ENCODE measurements at regions not wholly inside any gene's neighbourhood (a gene's known extent, or its start where the extent isn't known, plus 50 kb on each side); places are given as distances from the start of the nearest gene placed in this dataset.
"Not testable (repeated sequence)": the region's sequence is repeated elsewhere in the genome, so short reads cannot be mapped to it uniquely, and the experiment has no call there.

DNA sequence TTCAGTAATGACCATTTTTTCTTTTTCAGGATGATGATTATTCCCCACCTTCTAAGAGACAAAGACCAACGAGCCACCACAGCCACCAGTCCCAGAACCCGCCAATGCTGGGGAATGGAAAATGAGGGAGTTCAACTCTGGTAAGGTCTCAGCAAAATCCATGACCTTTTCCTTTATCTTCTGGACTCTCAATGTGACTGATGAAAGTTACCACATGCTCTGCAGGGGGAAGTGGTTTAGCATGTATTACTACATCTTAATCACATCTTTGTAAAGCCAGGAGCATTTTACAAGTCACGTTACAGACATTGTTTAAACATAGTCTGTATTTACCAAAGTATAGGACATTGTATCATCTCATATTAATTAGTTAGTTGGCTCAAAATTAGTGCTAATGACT, 89.3 kb upstream of the METTL14 start:
- H3K4me2 ChIP-seq (ENCODE audit: low read length); H2AFZ ChIP-seq (ENCODE audit: low read depth, low read length); H3K9ac ChIP-seq (ENCODE audit: low read length); H3K9me3 ChIP-seq (ENCODE audit: low read length); H3F3A ChIP-seq (ENCODE audit: insufficient read depth, low read length, poor library complexity, severe bottlenecking); H4K20me1 ChIP-seq (ENCODE audit: insufficient read depth); H3K36me3 ChIP-seq (ENCODE audit: insufficient read depth, low read length); H3K27ac ChIP-seq (ENCODE audit: low read length); H3K79me2 ChIP-seq (replicated peaks; ENCODE audit: insufficient read depth, low read length); H3K4me3 ChIP-seq (ENCODE audit: low read length); H3K9me2 ChIP-seq (ENCODE audit: insufficient read depth, low read length); H3K27me3 ChIP-seq (ENCODE audit: insufficient read depth, low read depth, low read length): not testable (repeated sequence)

DNA sequence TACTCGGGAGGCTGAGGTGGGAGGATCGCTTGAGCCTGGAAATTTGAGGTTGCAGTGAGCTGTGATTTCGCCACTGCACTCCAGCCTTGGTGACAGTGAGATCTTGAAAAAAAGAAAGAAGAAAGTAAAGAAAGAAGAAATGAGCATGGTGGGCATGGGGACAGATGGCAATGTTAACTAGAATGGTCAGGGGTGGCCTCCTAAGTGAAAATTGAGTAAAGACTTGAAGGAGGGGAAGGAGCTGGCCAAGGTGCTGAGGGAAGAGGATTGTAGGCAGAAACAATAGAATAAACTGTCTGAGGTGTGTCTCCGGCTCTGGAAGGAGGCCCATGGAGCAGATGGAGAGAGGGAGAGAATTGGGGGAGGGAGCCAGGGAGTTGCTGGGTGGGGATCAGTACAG, 60.1 kb upstream of the METTL14 start:
- not testable (repeated sequence) for H4K20me1 ChIP-seq (ENCODE audit: insufficient read depth); H3K27me3 ChIP-seq (ENCODE audit: insufficient read depth, low read depth, low read length); H3K9me2 ChIP-seq (ENCODE audit: insufficient read depth, low read length); H3K9me3 ChIP-seq (ENCODE audit: low read length); H3F3A ChIP-seq (ENCODE audit: insufficient read depth, low read length, poor library complexity, severe bottlenecking); H3K79me2 ChIP-seq (replicated peaks; ENCODE audit: insufficient read depth, low read length); H3K36me3 ChIP-seq (ENCODE audit: insufficient read depth, low read length); H3K4me3 ChIP-seq (ENCODE audit: low read length); H3K27ac ChIP-seq (ENCODE audit: low read length); H3K4me2 ChIP-seq (ENCODE audit: low read length); H3K9ac ChIP-seq (ENCODE audit: low read length); H2AFZ ChIP-seq (ENCODE audit: low read depth, low read length)

DNA sequence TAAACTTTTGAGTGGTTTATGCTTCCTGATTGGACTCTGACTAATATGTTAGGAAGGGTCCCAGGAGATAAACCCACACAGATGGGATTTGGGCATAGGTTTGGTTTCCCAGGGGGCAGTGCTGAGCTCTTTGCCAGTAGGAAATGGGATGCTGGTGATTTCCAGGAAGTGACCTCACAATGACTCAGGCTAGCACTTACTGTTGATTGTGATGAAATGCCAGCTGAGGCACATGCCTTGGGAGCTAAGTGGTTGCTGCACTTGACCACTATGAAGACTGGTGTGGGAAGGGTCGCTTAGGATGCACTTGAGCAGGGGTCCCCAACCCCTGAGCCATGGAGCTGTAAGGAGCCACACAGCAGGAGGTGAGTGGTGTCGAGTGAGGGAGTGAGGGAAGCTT, 55.5 kb upstream of the METTL14 start:
- not testable (repeated sequence) for H3F3A ChIP-seq (ENCODE audit: insufficient read depth, low read length, poor library complexity, severe bottlenecking); H3K27ac ChIP-seq (ENCODE audit: low read length); H3K9me2 ChIP-seq (ENCODE audit: insufficient read depth, low read length); H3K9me3 ChIP-seq (ENCODE audit: low read length); H3K27me3 ChIP-seq (ENCODE audit: insufficient read depth, low read depth, low read length); H2AFZ ChIP-seq (ENCODE audit: low read depth, low read length); H3K36me3 ChIP-seq (ENCODE audit: insufficient read depth, low read length); H3K4me3 ChIP-seq (ENCODE audit: low read length); H3K79me2 ChIP-seq (replicated peaks; ENCODE audit: insufficient read depth, low read length); H3K4me2 ChIP-seq (ENCODE audit: low read length); H4K20me1 ChIP-seq (ENCODE audit: insufficient read depth); H3K9ac ChIP-seq (ENCODE audit: low read length)

DNA sequence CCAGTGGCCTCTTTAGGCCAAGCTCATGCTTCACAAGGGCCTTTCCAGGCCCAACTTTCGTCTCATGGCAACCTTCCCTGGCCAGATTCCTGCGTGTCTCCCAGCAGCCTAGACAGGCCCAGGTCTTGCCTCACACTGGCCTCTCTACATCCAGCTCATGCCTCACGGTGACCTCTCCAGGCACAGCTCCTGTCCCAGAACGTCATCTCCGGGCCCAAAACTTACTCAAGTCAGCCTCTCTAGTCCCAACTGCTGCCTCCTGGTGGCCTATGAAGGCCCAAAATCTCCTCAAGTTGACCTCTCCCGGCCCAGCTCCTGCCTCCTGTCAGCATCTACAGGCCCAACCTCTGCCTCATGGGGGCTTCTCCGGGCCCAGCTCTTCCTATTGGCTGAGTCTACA, 54.3 kb upstream of the METTL14 start:
- H3K4me2 ChIP-seq (ENCODE audit: low read length); H3K27me3 ChIP-seq (ENCODE audit: insufficient read depth, low read depth, low read length); H3K4me3 ChIP-seq (ENCODE audit: low read length); H3K36me3 ChIP-seq (ENCODE audit: insufficient read depth, low read length); H3K27ac ChIP-seq (ENCODE audit: low read length); H3K9me3 ChIP-seq (ENCODE audit: low read length); H3K9ac ChIP-seq (ENCODE audit: low read length); H3F3A ChIP-seq (ENCODE audit: insufficient read depth, low read length, poor library complexity, severe bottlenecking); H2AFZ ChIP-seq (ENCODE audit: low read depth, low read length); H3K9me2 ChIP-seq (ENCODE audit: insufficient read depth, low read length); H4K20me1 ChIP-seq (ENCODE audit: insufficient read depth); H3K79me2 ChIP-seq (replicated peaks; ENCODE audit: insufficient read depth, low read length): not testable (repeated sequence)

DNA sequence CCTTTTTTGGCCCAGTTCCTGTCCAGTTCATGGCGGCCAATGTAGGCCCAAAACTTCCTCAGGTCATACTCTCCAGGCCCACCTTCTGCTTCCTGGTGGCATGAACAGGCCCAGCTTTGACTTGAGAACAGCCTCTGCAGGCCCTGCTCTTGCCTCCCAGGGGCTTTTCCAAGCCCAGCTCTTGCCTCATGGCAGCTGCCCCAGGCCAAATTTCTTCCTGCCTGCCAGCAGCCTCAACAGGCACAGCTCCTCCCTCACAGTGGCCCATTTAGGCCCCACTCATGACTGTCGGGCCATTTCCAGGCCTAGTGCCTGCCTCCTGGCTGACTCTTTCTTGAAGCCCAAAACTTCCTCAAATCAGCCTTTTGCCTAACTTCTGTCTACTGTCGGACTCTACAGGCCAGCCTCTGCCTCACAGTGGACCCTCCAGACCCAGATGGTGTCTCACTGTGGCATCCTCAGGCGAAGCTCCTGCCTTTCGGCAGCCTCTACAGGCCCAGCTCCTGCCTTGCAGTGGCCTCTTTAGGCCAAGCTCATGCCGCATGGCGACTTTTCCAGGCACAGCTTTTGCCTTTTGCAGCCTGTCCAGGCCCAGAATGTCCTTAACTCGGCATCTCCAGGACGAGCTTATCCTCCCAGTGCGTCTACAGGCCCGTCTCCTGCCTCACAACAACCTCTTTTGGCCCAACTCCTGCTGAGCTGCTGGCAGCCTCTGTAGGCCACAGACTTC, 53.7 kb upstream of the METTL14 start:
- not testable (repeated sequence) for H3K27me3 ChIP-seq (ENCODE audit: insufficient read depth, low read depth, low read length); H3K9me2 ChIP-seq (ENCODE audit: insufficient read depth, low read length); H2AFZ ChIP-seq (ENCODE audit: low read depth, low read length); H4K20me1 ChIP-seq (ENCODE audit: insufficient read depth); H3K36me3 ChIP-seq (ENCODE audit: insufficient read depth, low read length); H3K27ac ChIP-seq (ENCODE audit: low read length); H3F3A ChIP-seq (ENCODE audit: insufficient read depth, low read length, poor library complexity, severe bottlenecking); H3K9me3 ChIP-seq (ENCODE audit: low read length); H3K9ac ChIP-seq (ENCODE audit: low read length); H3K4me2 ChIP-seq (ENCODE audit: low read length); H3K4me3 ChIP-seq (ENCODE audit: low read length); H3K79me2 ChIP-seq (replicated peaks; ENCODE audit: insufficient read depth, low read length)

DNA sequence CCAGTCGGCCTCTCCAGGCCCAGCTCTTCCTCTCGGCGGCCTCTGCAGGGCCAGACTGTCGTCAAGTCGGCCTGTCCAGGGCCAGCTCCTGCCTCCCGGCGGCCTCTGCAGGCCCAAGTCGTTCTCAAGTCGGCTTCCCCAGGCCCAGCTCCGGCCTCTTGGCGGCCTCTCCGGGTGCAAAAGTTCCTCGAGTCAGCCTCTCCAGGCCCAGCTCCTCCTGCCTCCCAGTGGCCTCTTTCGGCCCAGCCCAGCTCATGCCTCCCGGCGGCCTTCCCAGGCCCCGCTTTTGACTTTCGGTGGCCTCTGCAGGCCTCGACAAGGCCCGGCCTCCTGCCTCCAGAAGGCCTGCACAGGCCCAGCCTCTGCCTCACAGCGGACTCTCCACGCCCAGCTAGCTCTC, 51.7 kb upstream of the METTL14 start:
- not testable (repeated sequence) for H3K27ac ChIP-seq (ENCODE audit: low read length); H2AFZ ChIP-seq (ENCODE audit: low read depth, low read length); H3K27me3 ChIP-seq (ENCODE audit: insufficient read depth, low read depth, low read length); H3F3A ChIP-seq (ENCODE audit: insufficient read depth, low read length, poor library complexity, severe bottlenecking); H3K36me3 ChIP-seq (ENCODE audit: insufficient read depth, low read length); H4K20me1 ChIP-seq (ENCODE audit: insufficient read depth); H3K9me2 ChIP-seq (ENCODE audit: insufficient read depth, low read length); H3K4me2 ChIP-seq (ENCODE audit: low read length); H3K4me3 ChIP-seq (ENCODE audit: low read length); H3K9me3 ChIP-seq (ENCODE audit: low read length); H3K79me2 ChIP-seq (replicated peaks; ENCODE audit: insufficient read depth, low read length); H3K9ac ChIP-seq (ENCODE audit: low read length)

DNA sequence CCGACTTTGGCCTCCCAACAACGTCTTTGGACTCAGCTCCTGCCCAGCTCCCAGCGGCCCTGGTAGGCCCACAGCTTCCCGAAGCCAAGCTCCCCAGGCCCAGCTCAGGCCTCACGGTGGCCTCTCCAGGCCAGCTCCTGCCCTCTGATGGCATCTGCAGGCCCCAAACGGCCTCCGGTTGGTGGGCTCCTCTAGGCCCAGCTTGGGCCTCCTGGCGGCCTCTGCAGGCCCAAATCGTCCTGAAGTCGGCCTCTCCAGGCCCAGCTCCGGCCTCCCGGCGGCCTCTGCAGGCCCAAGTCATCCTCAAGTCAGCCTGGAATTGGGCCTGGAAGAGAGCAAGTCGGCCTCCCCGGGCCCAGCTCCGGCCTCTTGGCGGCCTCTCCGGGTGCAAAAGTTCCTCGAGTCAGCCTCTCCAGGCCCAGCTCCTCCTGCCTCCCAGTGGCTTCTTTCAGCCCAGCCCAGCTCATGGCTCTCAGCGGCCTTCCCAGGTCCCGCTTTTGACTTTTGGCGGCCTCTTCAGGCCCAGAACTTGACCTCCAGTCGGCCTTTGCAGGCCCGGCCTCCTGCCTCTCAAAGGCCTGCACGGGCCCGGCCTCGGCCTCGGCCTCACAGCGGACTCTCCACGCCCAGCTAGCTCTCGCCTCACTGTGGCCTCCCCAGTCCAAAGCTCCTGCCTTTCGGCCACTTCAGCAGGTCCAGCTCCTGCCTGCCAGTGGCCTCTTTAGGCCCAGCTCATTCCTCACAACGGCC, 50.9 kb upstream of the METTL14 start:
- not testable (repeated sequence) for H3K27me3 ChIP-seq (ENCODE audit: insufficient read depth, low read depth, low read length); H3K9me2 ChIP-seq (ENCODE audit: insufficient read depth, low read length); H3F3A ChIP-seq (ENCODE audit: insufficient read depth, low read length, poor library complexity, severe bottlenecking); H3K9ac ChIP-seq (ENCODE audit: low read length); H3K79me2 ChIP-seq (replicated peaks; ENCODE audit: insufficient read depth, low read length); H3K36me3 ChIP-seq (ENCODE audit: insufficient read depth, low read length); H3K4me2 ChIP-seq (ENCODE audit: low read length); H3K4me3 ChIP-seq (ENCODE audit: low read length); H2AFZ ChIP-seq (ENCODE audit: low read depth, low read length); H3K27ac ChIP-seq (ENCODE audit: low read length); H4K20me1 ChIP-seq (ENCODE audit: insufficient read depth); H3K9me3 ChIP-seq (ENCODE audit: low read length)

Data from neural cell (in vitro differentiated cells).